MG63 (cell line): ENCODE measurements at regions not wholly inside any gene's neighbourhood (a gene's known extent, or its start where the extent isn't known, plus 50 kb on each side); places are given as distances from the start of the nearest gene placed in this dataset.
"Not testable (repeated sequence)": the region's sequence is repeated elsewhere in the genome, so short reads cannot be mapped to it uniquely, and the experiment has no call there.

Experiments used
- DNase-seq: peaks from one replicate; pipeline ENCODE4 v3.0.0-alpha.2; 2020
- H3K27me3 ChIP-seq: fragments of 250-450 bp; sonication (Bioruptor Pico); 2 replicates; pipeline ENCODE4 v1.5.1; 2020; ENCODE audit warnings: mild to moderate bottlenecking, moderate library complexity
- H3K36me3 ChIP-seq: fragments of 250-450 bp; sonication (Bioruptor Pico); 2 replicates; pipeline ENCODE4 v1.5.1; 2020; ENCODE audit warnings: mild to moderate bottlenecking, moderate library complexity
- H3K4me3 ChIP-seq: fragments of 250-450 bp; sonication (Bioruptor Pico); 2 replicates; pipeline ENCODE4 v1.5.1; 2020; ENCODE audit warnings: mild to moderate bottlenecking, moderate library complexity
- H3K9me3 ChIP-seq: fragments of 250-450 bp; sonication (Bioruptor Pico); 2 replicates; pipeline ENCODE4 v1.5.1; 2020; ENCODE audit warnings: mild to moderate bottlenecking, moderate library complexity

DNA sequence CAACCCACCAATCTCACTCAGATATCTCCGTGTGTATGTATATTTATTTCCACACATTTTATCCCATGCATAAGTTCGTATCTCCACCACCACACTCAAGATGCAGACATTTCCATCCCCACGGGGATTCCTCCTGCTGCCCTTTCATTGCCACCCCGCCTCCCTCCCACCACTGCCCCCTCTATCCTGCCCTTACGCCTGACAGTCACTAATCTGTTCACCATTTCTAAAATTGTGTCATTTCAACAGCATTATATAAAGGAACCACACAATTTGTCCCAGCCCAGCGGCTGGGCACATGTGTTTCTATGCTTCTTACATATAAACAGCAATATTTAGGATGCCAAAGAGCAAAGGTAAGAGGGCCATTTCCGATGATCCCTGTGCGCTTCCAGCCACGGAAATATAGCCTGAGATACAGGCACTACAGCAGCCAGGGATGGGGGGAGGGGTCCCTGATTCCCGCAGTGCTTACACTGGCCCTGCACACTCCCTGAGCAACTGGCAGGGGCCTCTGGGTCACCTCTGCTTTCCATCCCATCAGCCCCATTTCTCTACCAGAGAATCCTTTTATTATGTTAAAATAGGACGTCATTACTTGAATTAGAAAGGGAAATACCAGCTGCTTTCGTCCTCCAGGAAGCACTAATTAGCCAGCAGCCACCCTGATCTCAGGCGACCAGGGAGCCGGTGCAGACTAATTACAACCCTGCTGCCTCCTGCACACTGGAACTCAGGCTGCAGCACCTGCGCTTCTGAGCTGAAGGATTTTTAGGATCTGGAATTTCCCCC lies 372.0 kb upstream of the ATP10A start:
- H3K27me3 ChIP-seq = no peaks in the 10 kb centered on the region
- no peak overlapping the region for H3K4me3 ChIP-seq
- no peaks in the 10 kb centered on the region for H3K9me3 ChIP-seq
- H3K36me3 ChIP-seq = no peaks in the 10 kb centered on the region
- no peak for DNase-seq

GRCh38 chr15:26232691-26233090 lies 369.6 kb upstream of the ATP10A start:
- Histone ChIP-seq H3K27me3 (no peaks in the 10 kb centered on the region), H3K9me3 (no peaks in the 10 kb centered on the region)

DNA sequence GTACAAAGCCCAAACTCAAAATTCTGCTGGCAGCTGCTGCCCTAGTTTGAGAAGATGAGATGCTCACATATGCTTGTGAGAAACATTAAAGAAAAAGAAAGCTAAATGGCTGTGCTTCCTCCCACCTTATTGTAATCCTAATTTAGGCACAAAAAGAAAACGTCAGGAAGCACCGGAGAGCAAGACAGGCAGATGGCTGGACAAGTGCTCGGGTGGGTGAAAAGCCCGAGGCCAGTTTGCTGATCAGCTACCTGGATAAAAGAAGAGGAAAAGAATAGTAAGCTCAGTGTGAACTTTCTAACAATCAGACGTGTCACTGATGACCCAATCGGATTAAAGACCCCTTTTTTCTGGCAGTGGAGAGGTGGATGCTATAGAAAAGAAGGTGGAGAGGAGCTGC lies 368.0 kb upstream of the ATP10A start:
- no peak for DNase-seq
- Histone ChIP-seq H3K4me3 (no peak overlapping the region), H3K36me3 (no peaks in the 10 kb centered on the region), H3K9me3 (no peaks in the 10 kb centered on the region), H3K27me3 (no peaks in the 10 kb centered on the region)

More at GRCh38 chr15:26232691-26233090, 369.6 kb upstream of the ATP10A start:
- Histone ChIP-seq H3K4me3 (no peak overlapping the region), H3K36me3 (no peaks in the 10 kb centered on the region)
- DNase-seq = no peak

DNA sequence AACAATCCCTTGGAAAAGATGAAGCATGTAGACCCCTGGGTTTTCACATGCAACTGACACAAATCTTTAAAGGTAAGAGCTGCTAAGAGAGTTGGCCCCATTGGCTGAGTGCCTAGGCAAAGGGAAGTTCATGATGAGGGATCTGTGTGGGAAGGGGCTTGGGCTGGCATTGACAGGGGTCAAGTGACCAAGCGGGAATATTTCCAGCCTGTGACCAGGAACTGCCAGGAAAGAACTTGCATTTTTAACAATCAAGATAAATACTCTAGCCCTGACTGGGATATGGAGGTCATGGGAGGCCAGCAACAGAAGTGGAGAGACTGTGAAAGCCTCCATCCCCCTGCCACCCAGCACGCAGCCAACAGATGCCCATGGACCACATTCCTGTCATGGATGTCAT lies 361.1 kb upstream of the ATP10A start:
- Histone ChIP-seq H3K9me3 (no peaks in the 10 kb centered on the region), H3K27me3 (no peaks in the 10 kb centered on the region), H3K4me3 (no peak overlapping the region), H3K36me3 (no peaks in the 10 kb centered on the region)
- DNase-seq = no peak

DNA sequence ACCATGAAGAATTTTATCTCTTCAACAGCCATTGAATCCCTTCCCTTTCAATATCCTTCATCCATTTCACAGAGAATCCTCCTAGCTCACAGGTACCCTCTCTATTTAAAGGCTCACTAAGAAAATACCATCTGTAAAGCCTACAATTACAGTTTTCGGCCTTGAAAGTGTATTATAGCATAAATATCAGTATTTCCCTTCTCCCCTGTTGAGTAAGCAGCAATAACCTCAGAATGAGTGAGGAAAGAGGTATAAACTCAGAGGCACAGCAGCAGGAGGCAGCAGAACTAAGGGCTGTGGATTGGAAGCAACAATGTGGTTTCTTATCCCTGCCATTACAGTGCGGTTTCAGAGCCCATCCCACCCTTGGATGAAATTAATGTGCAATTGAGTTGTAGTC lies 360.6 kb upstream of the ATP10A start:
- H3K27me3 ChIP-seq = no peaks in the 10 kb centered on the region
- H3K9me3 ChIP-seq = no peaks in the 10 kb centered on the region
- H3K4me3 ChIP-seq = no peak overlapping the region
- no peak for DNase-seq
- no peaks in the 10 kb centered on the region for H3K36me3 ChIP-seq

DNA sequence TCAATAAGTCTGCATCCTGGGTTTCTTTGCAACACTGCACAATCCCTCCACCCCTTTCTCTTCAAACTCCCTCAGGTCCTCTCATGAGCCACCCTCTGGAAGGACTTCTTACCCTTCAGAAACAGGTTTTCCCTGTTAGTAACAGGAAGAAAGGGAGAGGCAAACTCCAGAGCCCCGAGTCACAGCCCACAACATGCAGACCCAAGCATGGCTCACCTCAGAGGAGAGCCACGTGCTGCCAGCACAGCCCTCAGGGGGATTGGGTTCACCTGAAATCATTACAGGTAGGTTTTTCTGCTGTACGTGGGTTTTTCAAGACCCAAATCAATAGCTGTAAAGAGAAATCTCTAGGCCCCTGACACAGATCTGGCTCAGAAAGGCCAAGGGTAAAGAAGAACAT lies 359.7 kb upstream of the ATP10A start:
- no peak for DNase-seq
- H3K36me3 ChIP-seq = no peaks in the 10 kb centered on the region
- no peaks in the 10 kb centered on the region for H3K9me3 ChIP-seq
- H3K4me3 ChIP-seq = no peak overlapping the region
- no peaks in the 10 kb centered on the region for H3K27me3 ChIP-seq

DNA sequence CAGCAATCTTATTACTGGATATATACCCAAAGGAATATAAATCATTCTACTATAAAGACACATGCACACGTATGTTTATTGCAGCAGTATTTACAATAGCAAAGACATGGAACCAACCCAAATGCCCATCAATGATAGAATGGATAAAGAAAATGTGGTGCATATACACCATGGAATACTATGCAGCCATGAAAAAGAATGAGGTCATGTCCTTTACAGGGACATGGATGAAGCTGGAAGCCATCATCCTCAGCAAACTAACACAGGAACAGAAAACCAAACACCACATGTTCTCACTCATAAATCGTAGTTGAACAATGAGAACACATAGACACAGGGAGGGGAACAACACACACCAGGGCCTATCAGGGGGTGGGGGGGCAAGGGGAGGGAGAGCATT lies 353.9 kb upstream of the ATP10A start:
- H3K9me3 ChIP-seq, H3K4me3 ChIP-seq, H3K36me3 ChIP-seq, H3K27me3 ChIP-seq, DNase-seq: not testable (repeated sequence)

DNA sequence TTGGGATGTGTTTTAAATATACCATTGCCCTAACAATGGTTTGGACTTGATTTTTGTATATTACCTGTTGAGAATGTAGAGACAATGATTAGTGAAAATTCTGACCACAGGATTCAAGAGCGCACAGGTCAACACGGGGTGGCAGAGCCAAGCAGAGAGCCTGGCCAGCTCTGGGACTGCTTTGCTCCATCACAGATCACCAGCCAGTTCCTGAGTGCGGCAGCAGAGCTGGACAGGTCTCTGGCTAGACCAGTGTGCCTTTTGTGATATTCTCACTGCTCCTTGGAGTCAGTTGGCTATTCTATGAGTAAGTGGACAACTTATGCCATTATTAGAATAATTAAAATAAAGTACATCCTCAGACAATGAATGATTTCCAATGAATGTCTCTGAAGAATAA lies 351.2 kb upstream of the ATP10A start:
- Histone ChIP-seq H3K4me3 (no peak overlapping the region), H3K36me3 (no peaks in the 10 kb centered on the region), H3K9me3 (no peaks in the 10 kb centered on the region), H3K27me3 (no peaks in the 10 kb centered on the region)
- no peak for DNase-seq

DNA sequence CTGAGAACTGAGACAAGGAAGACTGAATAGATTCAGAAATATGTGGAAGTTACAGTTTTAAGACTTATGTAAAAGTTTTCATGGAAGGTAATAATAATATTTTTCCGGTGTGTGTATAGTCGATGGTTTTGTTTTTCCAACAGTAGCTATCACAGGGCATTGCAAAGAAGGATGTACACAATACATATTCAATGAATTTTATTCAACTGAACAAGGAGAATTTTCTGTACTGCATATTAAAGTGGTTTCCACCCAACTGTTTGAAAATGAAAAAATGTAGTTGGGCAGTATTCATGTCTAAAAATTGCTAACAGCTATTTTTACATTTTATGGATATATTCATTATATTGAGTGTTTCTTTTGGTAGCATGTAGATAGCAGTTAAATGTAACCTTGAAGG lies 350.3 kb upstream of the ATP10A start:
- H3K9me3 ChIP-seq = no peaks in the 10 kb centered on the region
- no peak for DNase-seq
- H3K27me3 ChIP-seq = no peaks in the 10 kb centered on the region
- no peaks in the 10 kb centered on the region for H3K36me3 ChIP-seq
- H3K4me3 ChIP-seq = no peak overlapping the region

- no peaks in the 10 kb centered on the region for H3K9me3 ChIP-seq
- no peaks in the 10 kb centered on the region for H3K27me3 ChIP-seq
- no peak overlapping the region for H3K4me3 ChIP-seq
- DNase-seq = no peak
- H3K36me3 ChIP-seq = no peaks in the 10 kb centered on the region
These were observed 349.0 kb upstream of the ATP10A start for GRCh38 chr15:26212109-26212508.

DNA sequence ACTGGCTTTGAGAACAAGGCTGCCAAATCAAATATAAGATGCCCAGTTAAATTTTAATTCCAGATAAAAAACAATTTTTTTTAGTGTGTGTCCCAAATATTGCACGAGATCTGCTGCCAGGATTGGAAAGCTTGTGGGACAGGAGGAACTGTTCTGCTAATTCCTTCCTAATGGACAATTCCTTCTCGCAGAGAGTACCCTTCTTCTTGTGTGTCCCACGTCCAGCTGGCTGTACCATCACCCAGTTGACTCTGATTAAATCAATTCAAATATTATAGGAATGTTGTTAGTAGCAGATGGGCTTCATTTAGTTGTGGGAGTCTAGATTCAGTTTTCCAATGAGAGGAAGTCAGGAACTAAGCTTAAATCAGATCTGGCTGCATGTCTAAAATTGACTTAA lies 347.9 kb upstream of the ATP10A start:
- Histone ChIP-seq H3K4me3 (no peak overlapping the region), H3K27me3 (no peaks in the 10 kb centered on the region), H3K36me3 (no peaks in the 10 kb centered on the region), H3K9me3 (no peaks in the 10 kb centered on the region)
- DNase-seq = no peak

DNA sequence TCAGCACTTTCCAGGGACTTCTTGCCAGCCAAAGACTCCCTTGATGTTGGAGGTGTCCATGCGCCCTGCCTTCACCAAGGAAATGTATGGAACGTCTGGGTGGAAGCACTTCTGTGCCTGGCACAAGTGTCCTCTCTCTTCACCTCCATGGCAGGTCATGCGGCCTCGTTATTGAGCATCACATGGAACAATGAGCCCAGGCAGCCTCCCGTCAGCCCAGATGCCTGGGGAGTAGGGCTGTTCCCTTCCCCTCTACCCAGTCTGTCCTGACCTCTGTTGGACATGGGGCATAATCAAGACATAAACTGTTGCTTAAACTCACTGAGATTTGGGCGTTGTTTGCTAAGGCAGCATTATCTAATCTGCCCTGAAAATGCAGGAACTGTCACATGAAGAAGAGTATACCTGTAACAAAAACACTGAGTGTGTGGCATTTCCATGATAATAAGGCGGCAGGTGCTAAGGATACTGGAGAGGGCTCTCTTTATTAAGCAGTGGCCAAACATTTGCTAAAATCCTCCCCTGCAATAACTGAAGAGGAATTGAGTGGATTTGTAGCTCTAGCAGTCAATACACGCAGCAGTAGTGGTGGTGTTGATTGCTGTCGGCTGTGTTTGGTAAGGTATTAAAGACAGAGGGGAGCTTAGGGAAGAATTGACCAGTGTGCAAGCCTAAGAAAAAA lies 338.2 kb upstream of the ATP10A start:
- Histone ChIP-seq H3K27me3 (no peaks in the 10 kb centered on the region), H3K36me3 (no peaks in the 10 kb centered on the region), H3K9me3 (no peaks in the 10 kb centered on the region), H3K4me3 (no peak overlapping the region)
- DNase-seq = no peak

DNA sequence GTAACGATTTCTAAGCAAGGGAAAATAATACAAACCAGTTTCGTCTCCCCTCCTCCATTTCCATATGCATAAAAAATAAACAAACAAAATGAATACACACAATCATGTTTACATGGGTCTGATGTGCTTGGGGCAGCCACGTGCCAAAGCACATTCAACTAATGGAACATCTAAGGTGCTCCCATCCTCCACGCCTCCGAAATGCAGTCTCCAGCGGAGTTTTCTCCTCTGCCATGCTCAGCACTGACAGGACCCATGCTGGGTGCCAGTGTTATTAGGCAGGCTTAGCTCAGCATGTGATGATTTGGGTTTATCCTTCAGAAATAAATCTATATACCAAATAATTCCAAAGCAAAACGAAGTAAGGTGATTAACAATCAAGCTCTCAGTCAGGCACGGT lies 337.3 kb upstream of the ATP10A start:
- DNase-seq = no peak

DNA sequence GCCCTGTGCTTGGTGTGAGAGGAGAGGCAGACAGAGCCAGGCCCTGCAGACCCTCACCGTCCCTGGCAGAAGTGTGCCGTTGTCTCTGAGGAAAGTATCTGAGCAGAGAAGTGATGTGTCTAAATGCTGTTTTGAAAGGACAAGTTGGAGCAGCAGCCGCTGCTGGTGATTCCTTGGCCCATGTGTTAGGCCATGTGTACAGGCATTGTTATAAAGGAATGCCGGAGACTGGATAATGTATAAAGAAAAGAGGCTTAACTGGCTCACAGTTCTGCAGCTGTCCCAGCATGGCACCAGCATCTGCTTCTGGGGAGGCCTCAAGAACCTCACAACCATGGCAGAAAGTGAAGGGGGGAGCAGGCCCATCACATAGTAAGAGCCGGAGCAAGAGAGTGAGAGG lies 334.6 kb upstream of the ATP10A start:
- no peaks in the 10 kb centered on the region for H3K27me3 ChIP-seq
- no peaks in the 10 kb centered on the region for H3K9me3 ChIP-seq
- no peak for DNase-seq
- H3K4me3 ChIP-seq = no peak overlapping the region
- H3K36me3 ChIP-seq = no peaks in the 10 kb centered on the region

More for the DNA sequence above, 337.3 kb upstream of the ATP10A start:
- Histone ChIP-seq H3K4me3 (no peak overlapping the region), H3K36me3 (no peaks in the 10 kb centered on the region), H3K9me3 (no peaks in the 10 kb centered on the region), H3K27me3 (no peaks in the 10 kb centered on the region)

GRCh38 chr15:26197060-26197459 lies 333.9 kb upstream of the ATP10A start:
- H3K9me3 ChIP-seq = no peaks in the 10 kb centered on the region
- H3K36me3 ChIP-seq = no peaks in the 10 kb centered on the region
- no peaks in the 10 kb centered on the region for H3K27me3 ChIP-seq
- no peak overlapping the region for H3K4me3 ChIP-seq
- DNase-seq = no peak

DNA sequence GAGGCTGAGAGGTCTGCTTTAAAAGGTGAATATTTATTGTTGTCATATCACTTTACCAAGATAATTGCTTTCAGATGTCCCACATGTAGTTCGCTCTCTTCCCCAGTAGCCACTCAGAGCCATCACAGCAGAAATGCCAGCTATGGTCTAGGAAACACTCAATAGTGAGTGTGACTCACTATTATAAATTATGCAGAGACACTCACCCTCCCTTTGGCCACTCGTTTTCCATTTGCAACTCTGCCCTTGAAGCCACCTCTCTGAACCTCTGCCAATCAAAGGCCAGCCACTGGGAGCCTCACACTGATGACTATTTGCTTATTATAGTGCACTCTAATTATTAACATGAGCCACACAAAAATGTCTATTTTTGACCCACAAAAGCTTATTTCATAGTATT lies 328.1 kb upstream of the ATP10A start:
- Histone ChIP-seq H3K27me3 (no peaks in the 10 kb centered on the region), H3K9me3 (no peaks in the 10 kb centered on the region), H3K4me3 (no peak overlapping the region), H3K36me3 (no peaks in the 10 kb centered on the region)
- DNase-seq = no peak

DNA sequence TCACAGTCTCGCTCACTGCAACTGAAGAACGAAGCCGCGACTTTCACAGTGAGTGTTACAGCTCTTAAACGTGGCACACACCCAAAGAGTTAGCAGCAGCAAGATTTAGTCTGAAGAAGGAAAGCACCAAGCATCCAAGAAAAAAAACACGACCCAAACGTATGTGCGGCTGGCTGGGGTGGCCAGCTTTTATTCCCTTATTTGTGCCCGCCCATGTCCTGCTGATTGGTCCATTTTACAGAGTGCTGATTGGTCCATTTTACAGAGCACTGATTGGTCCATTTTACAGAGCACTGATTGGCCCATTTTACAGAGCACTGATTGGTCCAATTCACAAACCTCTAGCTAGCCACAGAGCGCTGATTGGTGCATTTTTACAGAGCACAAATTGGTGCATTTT lies 323.0 kb upstream of the ATP10A start:
- H3K4me3 ChIP-seq, H3K9me3 ChIP-seq, H3K36me3 ChIP-seq, DNase-seq, H3K27me3 ChIP-seq: not testable (repeated sequence)

DNA sequence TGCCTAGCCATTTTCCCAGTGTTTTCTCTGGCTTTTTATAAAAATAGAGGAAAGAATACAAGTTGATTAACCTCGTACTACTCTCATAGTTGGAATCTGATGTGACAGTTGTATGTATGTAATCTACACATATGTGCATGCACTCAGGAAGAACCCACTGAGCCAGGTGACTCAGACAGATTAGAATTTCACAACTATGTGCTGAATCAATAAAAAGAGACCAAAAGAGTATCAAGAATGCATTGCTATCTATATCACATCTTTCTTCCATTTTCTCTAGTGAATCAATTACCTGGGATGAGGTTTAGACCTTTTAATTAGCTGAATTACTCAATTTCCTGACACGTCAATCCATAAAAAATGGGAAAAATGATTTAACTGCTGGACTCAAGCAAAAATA lies 319.3 kb upstream of the ATP10A start:
- Histone ChIP-seq H3K4me3 (no peak overlapping the region), H3K9me3 (no peaks in the 10 kb centered on the region), H3K36me3 (no peaks in the 10 kb centered on the region), H3K27me3 (no peaks in the 10 kb centered on the region)
- DNase-seq = no peak
